Heart left ventricle (tissue), 16 donors: ENCODE measurements at regions not wholly inside any gene's neighbourhood (a gene's known extent, or its start where the extent isn't known, plus 50 kb on each side); places are given as distances from the start of the nearest gene placed in this dataset.

ENCODE experiments used
- ATAC-seq, 4 donors: fragments of 200-7000 bp; cut with Tn5 transposase; one replicate each; pipeline ENCODE4 v1.9.1; 2020 to 2022; ENCODE audit warnings: moderate library complexity in 4 of 4, mild to moderate bottlenecking in 3 of 4, moderate number of reproducible peaks in 1 of 4
- DNase-seq, 5 donors: peaks; one replicate each; pipeline ENCODE4 v3.0.0-alpha.2; 2020
- H3K27ac ChIP-seq, 12 donors: fragments of 200-600 bp; sonication (generic) in 4 of 12; one replicate each; pipeline versions ENCODE4 v1.5.0 to v1.8.0; 2016 to 2022; ENCODE audit warnings: mild to moderate bottlenecking in 2 of 12
- H3K27me3 ChIP-seq, 9 donors: fragments of 200-600 bp; sonication (generic) in 2 of 9; one replicate each; pipeline versions ENCODE4 v1.5.1 to v1.8.0; 2016 to 2022; ENCODE audit warnings: mild to moderate bottlenecking in 3 of 9
- H3K36me3 ChIP-seq, 9 donors: fragments of 200-600 bp; sonication (generic) in 2 of 9; one replicate each; pipeline versions ENCODE4 v1.5.0 to v1.8.0; 2018 to 2022; ENCODE audit warnings: mild to moderate bottlenecking in 2 of 9
- H3K4me1 ChIP-seq, 12 donors: fragments of 200-600 bp; sonication (generic) in 4 of 12; one replicate each; pipeline versions ENCODE4 v1.5.0 to v1.8.0; 2016 to 2022; ENCODE audit warnings: mild to moderate bottlenecking in 3 of 12
- H3K4me3 ChIP-seq, 12 donors: fragments of 200-600 bp; sonication (generic) in 4 of 12; one replicate each; pipeline versions ENCODE4 v1.5.0 to v1.8.0; 2017 to 2022; ENCODE audit warnings: mild to moderate bottlenecking in 9 of 12, moderate library complexity in 4 of 12
- H3K9me3 ChIP-seq, 12 donors: fragments of 200-600 bp; sonication (generic) in 4 of 12; one replicate each; pipeline versions ENCODE4 v1.5.0 to v1.8.0; 2016 to 2022; ENCODE audit warnings: mild to moderate bottlenecking in 1 of 12
- CTCF ChIP-seq, 12 donors: fragments of 200-600 bp; sonication (generic) in 4 of 12; IDR thresholded peaks; one replicate each; pipeline versions ENCODE4 v1.5.0 to v1.8.0; 2018 to 2022; ENCODE audit warnings: antibody characterized with exemption in 12 of 12, mild to moderate bottlenecking in 5 of 12
- POLR2A ChIP-seq, 2 donors: fragments of 450-650 bp; IDR thresholded peaks; one replicate each; pipeline ENCODE4 v1.6.1; 2017; ENCODE audit warnings: antibody characterized with exemption in 2 of 2, mild to moderate bottlenecking in 2 of 2, moderate library complexity in 2 of 2
- WGBS, 4 donors: extraction: QIAGEN DNeasy Blood & Tissue Kit in 2 of 4; methylation state at CpG; one replicate each; pipeline versions ENCODE4 v1.1.5 to v1.1.7; 2013 to 2018; 5-methylcytosine and 5-hydroxymethylcytosine counted together
- intact Hi-C, 10 donors: fragments of 100-400 bp; cut with DNase I; formaldehyde crosslinking; loops; one replicate each; pipeline versions ENCODE4 v1.11.1 to v1.14.2; 2022
- donor health status: ischemic (EF 13 %, LVEDD 7.1; RV severe dilation, severe dysfunction).
- donor health status: healthy with polysubstance abuse.
- donor health status: DM: no; HTN: yes; CAD: no.
- donor health status: DM: no; HTN: no; CAD: no.
- donor health status: ischemic (EF 25% LVEDD 6.9; RV normal size, moderate dysfunction).
- donor health status: ischemic (EF 25% LVEDD 5.7; RV mildly dilated, moderate dysfunction).
- donor health status: healthy.
- donor health status: DM: yes; HTN: yes; CAD: no.
- donor health status: ischemic (EF 35%, LVEDD 5.7; RV mildly dilated, moderate dysfunction).
- donor health status: nonischemic (EF 11% LVEDD 7.7; RV severe dilation, severe dysfunction).
- donor health status: DM: yes; HTN: yes; CAD: no.
- donor health status: PGD.
- donor health status: ischemic (EF 29% LVEDD 5.4; RV normal size, mild dysfunction).
- donor health status: nonischemic (EF 23%, LVEDD 6.1; RV moderate dilation, normal function).

- H3K27me3 ChIP-seq = no peaks in the 10 kb centered on the region
- WGBS, 4 donors = 88 to 95% (median 90%) methylated on average over 3 of the region's 3 CpGs
- TF ChIP-seq CTCF (IDR thresholded peaks at IDR 0.05) (no peak), POLR2A (IDR thresholded peaks at IDR 0.05) (no peak)
- peaks cover 0 to 2% (median 0%) of the 10 kb centered on the region in 12 donors for H3K9me3 ChIP-seq
- H3K36me3 ChIP-seq = no peaks in the 10 kb centered on the region
- H3K4me1 ChIP-seq = no peaks in the 10 kb centered on the region
- intact Hi-C loops = no loop called here
- ATAC-seq (no peak), DNase-seq (no peak)
- H3K27ac ChIP-seq = no peak overlapping the region
- H3K4me3 ChIP-seq = no peak overlapping the region
Observed at GRCh38 chr5:130666462-130666861, 498.6 kb downstream of the HINT1 start.

GRCh38 chr5:130652176-130652575 lies 512.9 kb downstream of the HINT1 start:
- Histone ChIP-seq H3K4me3 (no peak overlapping the region), H3K36me3 (no peaks in the 10 kb centered on the region), H3K27ac (no peak overlapping the region), H3K4me1 (no peaks in the 10 kb centered on the region), H3K27me3 (peaks cover 0 to 4% (median 0%) of the 10 kb centered on the region in 9 donors), H3K9me3 (no peaks in the 10 kb centered on the region)
- DNase-seq = no peak
- 69 to 81% (median 77%) methylated on average over 2 of the region's 2 CpGs for WGBS, 4 donors
- intact Hi-C loops = no loop called here
- no peak for ATAC-seq
- TF ChIP-seq POLR2A (IDR thresholded peaks at IDR 0.05) = no peak
- no peak for TF ChIP-seq CTCF (IDR thresholded peaks at IDR 0.05)

- TF ChIP-seq CTCF (IDR thresholded peaks at IDR 0.05) (no peak), POLR2A (IDR thresholded peaks at IDR 0.05) (no peak)
- H3K9me3 ChIP-seq = no peaks in the 10 kb centered on the region
- H3K27ac ChIP-seq = no peak overlapping the region
- ATAC-seq = no peak
- H3K27me3 ChIP-seq = peaks cover 0 to 4% (median 0%) of the 10 kb centered on the region in 9 donors
- H3K4me1 ChIP-seq = no peaks in the 10 kb centered on the region
- no peaks in the 10 kb centered on the region for H3K36me3 ChIP-seq
- WGBS, 4 donors = 43 to 100% (median 72%) methylated on average over 1 of the region's 1 CpG
- H3K4me3 ChIP-seq = no peak overlapping the region
- DNase-seq = no peak
- intact Hi-C loops = no loop called here
Observed at GRCh38 chr5:130651440-130651839, 513.6 kb downstream of the HINT1 start.

GRCh38 chr5:130643321-130643720 lies 521.7 kb downstream of the HINT1 start:
- H3K4me3 ChIP-seq = no peak overlapping the region
- WGBS, 4 donors = 89 to 94% (median 91%) methylated on average over 5 of the region's 5 CpGs
- no peak for ATAC-seq

GRCh38 chr5:130642461-130642860 lies 522.6 kb downstream of the HINT1 start:
- no peak for DNase-seq
- Histone ChIP-seq H3K4me3 (no peak overlapping the region), H3K36me3 (no peaks in the 10 kb centered on the region), H3K27ac (no peak overlapping the region), H3K4me1 (no peaks in the 10 kb centered on the region), H3K27me3 (no peaks in the 10 kb centered on the region), H3K9me3 (peaks cover 0 to 9% (median 0%) of the 10 kb centered on the region in 12 donors)
- TF ChIP-seq CTCF (IDR thresholded peaks at IDR 0.05) (no peak), POLR2A (IDR thresholded peaks at IDR 0.05) (no peak)
- WGBS, 4 donors = 63 to 71% (median 66%) methylated on average over 2 of the region's 2 CpGs
- ATAC-seq = no peak
- intact Hi-C loops = no loop called here

More at GRCh38 chr5:130643321-130643720, 521.7 kb downstream of the HINT1 start:
- intact Hi-C loops = no loop called here
- no peak for TF ChIP-seq POLR2A (IDR thresholded peaks at IDR 0.05)
- Histone ChIP-seq H3K27me3 (peaks cover 0 to 1% (median 0%) of the 10 kb centered on the region in 9 donors), H3K27ac (no peak overlapping the region), H3K4me1 (no peaks in the 10 kb centered on the region), H3K9me3 (peaks cover 0 to 9% (median 0%) of the 10 kb centered on the region in 12 donors), H3K36me3 (no peaks in the 10 kb centered on the region)
- no peak for DNase-seq
